ENCODE measurements at regions not wholly inside any gene's neighbourhood (a gene's known extent, or its start where the extent isn't known, plus 50 kb on each side); places are given as distances from the start of the nearest gene placed in this dataset.

DNA sequence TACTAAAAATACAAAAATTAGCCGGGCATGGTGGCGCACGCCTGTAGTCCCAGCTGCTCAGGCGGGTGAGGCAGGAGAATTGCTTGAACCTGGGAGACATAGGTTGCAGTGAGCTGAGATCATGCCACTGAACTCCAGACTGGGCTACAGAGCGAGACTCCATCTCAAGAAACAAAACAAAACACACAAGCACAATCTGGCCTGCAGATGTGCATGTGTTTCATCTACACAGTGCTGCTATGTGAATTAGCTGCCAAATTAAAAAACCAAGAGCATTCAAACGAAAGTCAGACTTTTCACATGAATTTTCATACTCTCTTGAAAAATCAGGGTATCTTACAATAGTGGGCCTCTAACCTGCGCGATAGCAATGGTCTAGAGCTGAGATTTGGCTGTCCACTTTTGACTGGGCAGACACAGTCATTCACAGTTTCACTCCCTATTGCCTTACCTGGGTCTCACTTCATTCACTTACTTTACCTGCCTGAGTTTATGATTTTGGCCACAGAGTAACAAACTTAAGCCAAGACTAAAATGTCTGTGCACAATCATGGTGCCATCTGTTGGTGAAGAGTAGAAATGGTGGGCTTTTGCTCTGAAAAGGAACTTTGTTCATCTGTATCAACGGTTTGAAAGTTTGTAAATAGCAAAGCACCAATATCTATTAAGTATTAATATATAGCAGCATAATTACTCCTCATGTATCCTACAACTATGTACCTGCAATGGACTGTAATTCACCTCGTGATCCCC lies 138.5 kb upstream of the UST start:
- no peak for TF ChIP-seq ZFX (IDR thresholded peaks at IDR 0.05)
- TF ChIP-seq, protein P1, sequence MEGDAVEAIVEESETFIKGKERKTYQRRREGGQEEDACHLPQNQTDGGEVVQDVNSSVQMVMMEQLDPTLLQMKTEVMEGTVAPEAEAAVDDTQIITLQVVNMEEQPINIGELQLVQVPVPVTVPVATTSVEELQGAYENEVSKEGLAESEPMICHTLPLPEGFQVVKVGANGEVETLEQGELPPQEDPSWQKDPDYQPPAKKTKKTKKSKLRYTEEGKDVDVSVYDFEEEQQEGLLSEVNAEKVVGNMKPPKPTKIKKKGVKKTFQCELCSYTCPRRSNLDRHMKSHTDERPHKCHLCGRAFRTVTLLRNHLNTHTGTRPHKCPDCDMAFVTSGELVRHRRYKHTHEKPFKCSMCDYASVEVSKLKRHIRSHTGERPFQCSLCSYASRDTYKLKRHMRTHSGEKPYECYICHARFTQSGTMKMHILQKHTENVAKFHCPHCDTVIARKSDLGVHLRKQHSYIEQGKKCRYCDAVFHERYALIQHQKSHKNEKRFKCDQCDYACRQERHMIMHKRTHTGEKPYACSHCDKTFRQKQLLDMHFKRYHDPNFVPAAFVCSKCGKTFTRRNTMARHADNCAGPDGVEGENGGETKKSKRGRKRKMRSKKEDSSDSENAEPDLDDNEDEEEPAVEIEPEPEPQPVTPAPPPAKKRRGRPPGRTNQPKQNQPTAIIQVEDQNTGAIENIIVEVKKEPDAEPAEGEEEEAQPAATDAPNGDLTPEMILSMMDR (conservative IDR thresholded peaks at IDR 0.05), result peak; percentile 56
